Epithelial cell of proximal tubule (primary cell): ENCODE measurements at regions not wholly inside any gene's neighbourhood (a gene's known extent, or its start where the extent isn't known, plus 50 kb on each side); places are given as distances from the start of the nearest gene placed in this dataset.

Source experiments
- DNase-seq: peaks from one replicate; pipeline ENCODE4 v3.0.0-alpha.2; 2011; ENCODE audit warnings: low read depth
- H3K4me3 ChIP-seq: 2 replicates; pipeline ENCODE4 v1.5.1; 2011; ENCODE audit warnings: low read depth, mild to moderate bottlenecking, low read length
- TF ChIP-seq, protein P1 (sequence below): conservative IDR thresholded peaks from 2 replicates; pipeline ENCODE4 v1.5.1; 2012; ENCODE audit warnings: low read depth, mild to moderate bottlenecking, low read length

DNA sequence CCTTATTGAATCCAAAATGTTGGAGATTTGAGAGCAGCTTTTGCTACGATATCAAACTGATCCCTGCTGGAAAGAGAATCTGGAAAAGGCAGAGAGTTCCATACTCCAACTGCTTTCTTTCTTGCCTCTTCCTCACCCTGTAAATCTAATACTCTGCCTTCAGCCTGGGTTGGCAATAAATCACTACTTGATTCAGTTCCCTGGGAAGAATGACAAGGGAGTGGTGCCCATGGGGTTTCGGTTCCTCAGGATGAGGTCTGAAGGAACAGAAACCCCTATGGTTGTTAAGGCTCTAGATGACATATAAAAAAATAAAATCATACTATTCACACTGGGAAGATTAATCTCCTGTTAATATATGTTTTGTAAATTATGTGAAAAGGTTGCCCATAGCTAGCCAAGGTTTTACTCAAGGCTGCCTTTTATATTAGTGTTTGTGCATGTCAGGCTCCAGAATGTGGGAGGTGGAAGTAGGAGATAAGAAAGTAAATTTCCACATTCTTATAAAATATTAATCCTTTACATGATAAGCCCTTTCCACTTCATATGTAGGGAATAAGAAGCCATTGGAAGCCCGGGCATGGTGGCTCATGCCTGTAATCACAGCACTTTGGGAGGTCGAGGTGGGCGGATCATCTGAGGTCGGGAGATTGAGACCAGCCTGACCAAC is 106.2 kb upstream of the CACNA2D1 start:
- TF ChIP-seq, protein P1, sequence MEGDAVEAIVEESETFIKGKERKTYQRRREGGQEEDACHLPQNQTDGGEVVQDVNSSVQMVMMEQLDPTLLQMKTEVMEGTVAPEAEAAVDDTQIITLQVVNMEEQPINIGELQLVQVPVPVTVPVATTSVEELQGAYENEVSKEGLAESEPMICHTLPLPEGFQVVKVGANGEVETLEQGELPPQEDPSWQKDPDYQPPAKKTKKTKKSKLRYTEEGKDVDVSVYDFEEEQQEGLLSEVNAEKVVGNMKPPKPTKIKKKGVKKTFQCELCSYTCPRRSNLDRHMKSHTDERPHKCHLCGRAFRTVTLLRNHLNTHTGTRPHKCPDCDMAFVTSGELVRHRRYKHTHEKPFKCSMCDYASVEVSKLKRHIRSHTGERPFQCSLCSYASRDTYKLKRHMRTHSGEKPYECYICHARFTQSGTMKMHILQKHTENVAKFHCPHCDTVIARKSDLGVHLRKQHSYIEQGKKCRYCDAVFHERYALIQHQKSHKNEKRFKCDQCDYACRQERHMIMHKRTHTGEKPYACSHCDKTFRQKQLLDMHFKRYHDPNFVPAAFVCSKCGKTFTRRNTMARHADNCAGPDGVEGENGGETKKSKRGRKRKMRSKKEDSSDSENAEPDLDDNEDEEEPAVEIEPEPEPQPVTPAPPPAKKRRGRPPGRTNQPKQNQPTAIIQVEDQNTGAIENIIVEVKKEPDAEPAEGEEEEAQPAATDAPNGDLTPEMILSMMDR: no peak
- no peak overlapping the region for H3K4me3 ChIP-seq
- DNase-seq: no peak

DNA sequence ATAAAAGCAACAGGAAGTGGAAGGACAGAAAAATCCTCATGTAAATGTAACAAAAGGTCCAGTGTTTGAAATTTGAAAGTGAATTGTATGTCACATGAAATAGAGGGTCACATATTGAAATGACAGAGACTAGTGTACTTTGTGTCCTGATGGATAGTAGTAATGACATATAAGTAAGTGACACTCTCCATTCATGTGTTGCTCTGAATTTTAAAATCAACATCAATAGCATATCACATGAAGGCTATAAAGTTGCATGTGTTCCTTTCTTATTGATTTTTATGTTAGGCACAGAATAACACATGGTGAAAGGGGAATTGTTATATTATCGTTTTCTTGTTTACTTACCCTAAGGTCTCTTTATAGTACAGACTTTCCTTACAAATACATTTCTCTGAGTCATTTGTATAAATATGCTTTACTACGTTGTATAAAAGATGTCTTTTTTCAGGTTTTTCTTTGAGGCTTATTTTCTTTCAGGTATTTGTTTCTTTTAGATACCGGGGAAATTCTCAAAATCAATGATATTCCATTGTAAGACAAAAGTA is 104.6 kb upstream of the CACNA2D1 start:
- TF ChIP-seq, protein P1: no peak
- DNase-seq: no peak
- no peak overlapping the region for H3K4me3 ChIP-seq

DNA sequence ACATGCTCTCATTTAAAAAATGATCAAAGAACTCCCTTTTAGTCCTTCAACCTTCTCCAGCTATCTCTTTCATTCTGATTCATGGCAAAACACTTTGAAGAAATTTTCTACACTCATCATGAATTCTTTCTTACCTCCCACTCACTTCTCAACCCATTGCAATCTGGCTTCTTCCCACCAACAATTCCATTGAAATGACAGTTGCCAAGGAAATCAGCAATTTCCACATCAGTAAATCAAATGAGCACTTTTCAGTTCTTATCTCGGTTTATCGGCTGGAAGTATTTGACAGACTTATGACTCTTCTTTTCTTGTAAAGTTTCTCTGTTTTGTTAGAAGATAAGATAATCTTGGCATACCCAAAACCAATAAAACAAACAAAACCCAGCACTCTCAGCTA is 99.1 kb upstream of the CACNA2D1 start:
- TF ChIP-seq, protein P1: no peak
- H3K4me3 ChIP-seq: no peak overlapping the region
- DNase-seq: no peak

DNA sequence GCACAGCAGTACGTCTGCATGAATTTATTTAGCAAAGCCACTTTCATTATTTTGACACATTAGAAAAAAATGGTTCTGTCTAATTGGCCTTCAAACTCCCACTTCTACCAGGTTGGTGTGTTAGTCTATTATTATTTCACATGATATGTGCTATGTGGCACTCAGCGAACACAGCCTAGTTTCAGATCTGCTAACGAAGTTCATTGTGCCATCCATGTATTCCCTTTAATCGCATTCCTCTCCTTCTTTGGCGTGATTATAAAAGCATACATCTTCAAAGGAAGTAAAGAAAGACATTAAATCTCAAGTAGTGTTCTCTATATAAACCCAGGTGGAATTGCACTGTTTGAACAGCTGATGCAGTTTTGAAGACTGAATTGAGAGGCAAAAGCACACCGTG is 96.4 kb upstream of the CACNA2D1 start:
- no peak for DNase-seq
- TF ChIP-seq, protein P1: no peak

DNA sequence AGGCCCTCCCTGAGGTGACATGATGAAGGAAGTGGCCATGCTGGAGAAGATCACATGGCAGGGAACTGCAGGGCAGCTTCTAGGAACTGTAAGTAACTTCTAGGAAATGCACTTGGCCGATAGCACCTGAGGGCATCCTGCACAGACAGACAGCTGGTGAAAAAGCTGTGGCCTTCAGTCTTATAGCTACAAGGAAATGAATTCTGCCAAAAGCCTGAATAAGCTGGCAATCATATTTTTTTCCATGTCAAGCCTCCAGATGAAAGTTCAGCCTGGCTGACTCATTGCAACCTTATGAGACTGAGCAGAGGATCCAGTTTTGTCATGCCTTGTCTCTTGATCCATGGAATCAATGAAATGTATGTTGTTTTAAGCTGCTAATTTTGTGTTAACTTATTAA is 91.1 kb upstream of the CACNA2D1 start:
- TF ChIP-seq, protein P1: no peak
- DNase-seq: no peak
- H3K4me3 ChIP-seq: no peak overlapping the region

More for the DNA sequence above, 96.4 kb upstream of the CACNA2D1 start:
- no peak overlapping the region for H3K4me3 ChIP-seq

DNA sequence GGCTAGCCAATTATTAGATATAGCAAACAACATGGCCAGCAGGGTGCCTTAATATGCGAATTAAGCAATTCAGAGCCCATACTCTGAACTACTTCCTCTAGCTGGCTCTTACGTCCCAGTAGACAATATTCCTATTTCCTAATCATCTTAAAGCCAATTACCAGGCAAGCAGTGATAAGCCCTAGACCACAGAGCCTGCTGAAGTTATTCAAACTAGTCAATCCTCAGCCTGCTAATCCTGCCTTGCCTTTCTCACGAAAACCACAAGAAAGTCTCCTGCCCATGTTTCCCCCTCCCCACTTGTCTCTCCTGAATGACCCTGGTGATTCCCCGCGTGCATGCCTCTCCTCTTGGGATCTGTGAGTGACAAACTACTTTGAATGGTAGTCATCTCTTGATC is 86.8 kb upstream of the CACNA2D1 start:
- TF ChIP-seq, protein P1: no peak
- DNase-seq: no peak
- H3K4me3 ChIP-seq: no peak overlapping the region
